K562 (cell line): ENCODE measurements at regions not wholly inside any gene's neighbourhood (a gene's known extent, or its start where the extent isn't known, plus 50 kb on each side); places are given as distances from the start of the nearest gene placed in this dataset.

ENCODE experiments used
- ATAC-seq: fragments of 200-7000 bp; cut with Tn5 transposase; 3 replicates; pipeline ENCODE4 v1.9.1; 2020; ENCODE audit warnings: moderate library complexity
- BruUV-seq: library from RNA; stranded (reverse); fragments of 400-500 nt; replicated peaks from 2 replicates; lab custom pipeline; 2021; lab: Mats Ljungman, UMichigan
- CTCF ChIA-PET: fragments of 300-600 bp; formaldehyde crosslinking; extraction: SDS; loops from one replicate; lab custom pipeline; 2021; ENCODE audit warnings: low intra/inter-chr PET ratio; lab: Yijun Ruan, JAX
- POLR2A ChIA-PET: fragments of 300-600, 350-650 bp; sonication (Branson Sonifier 250); formaldehyde crosslinking; extraction: SDS; loops from one replicate; lab custom pipeline; 2021; ENCODE audit warnings: antibody characterized with exemption, inconsistent platforms; lab: Yijun Ruan, JAX
- DNase-seq, 4 experiments: peaks; one replicate each; pipeline versions ENCODE4 v3.0.0 to v3.0.0-alpha.2; 2011 to 2018; ENCODE audit warnings: low spot score in 3 of 4, mixed read lengths in 3 of 4; ENCODE audit errors: extremely low read depth in 1 of 4
- FAIRE-seq: peaks from 2 replicates; lab custom pipeline; 2011; peaks lifted over from hg19 to GRCh38; lab: Jason Lieb, UNC
- H2AFZ ChIP-seq: 2 replicates; pipeline ENCODE4 v1.6.0; 2011; ENCODE audit warnings: low read depth, low read length, control low read depth, inconsistent platforms
- H3K27ac ChIP-seq: fragments of 200-600 bp; 3 replicates; pipeline ENCODE4 v1.8.0; 2011; ENCODE audit warnings: low read depth, mild to moderate bottlenecking, control low read depth, inconsistent platforms, low read length, moderate library complexity, mixed read lengths; ENCODE audit errors: extremely low read depth
- H3K27me3 ChIP-seq, 2 experiments: fragments of 300-600 bp in 1 of 2; 2 replicates in 1 of 2; 3 replicates in 1 of 2; pipeline versions ENCODE4 v1.6.0 to v1.8.0; 2011; ENCODE audit warnings: inconsistent platforms in 2 of 2, low read length in 2 of 2, mild to moderate bottlenecking in 1 of 2, mixed read lengths in 1 of 2, moderate library complexity in 1 of 2; ENCODE audit not compliant: control insufficient read depth in 2 of 2, insufficient read depth in 2 of 2
- H3K36me3 ChIP-seq: fragments of 300-600 bp; 3 replicates; pipeline ENCODE4 v1.8.0; 2011; ENCODE audit warnings: mild to moderate bottlenecking, low read length, inconsistent platforms; ENCODE audit not compliant: control insufficient read depth, insufficient read depth
- H3K4me1 ChIP-seq, 2 experiments: fragments of 200-600 bp in 1 of 2; replicated peaks in 1 of 2; 2 replicates in 1 of 2; 3 replicates in 1 of 2; pipeline versions ENCODE4 v1.5.1 to v1.8.0; 2011; ENCODE audit warnings: inconsistent platforms in 2 of 2, low read length in 2 of 2, mild to moderate bottlenecking in 1 of 2, mixed read lengths in 1 of 2, moderate library complexity in 1 of 2; ENCODE audit not compliant: control insufficient read depth in 2 of 2, insufficient read depth in 2 of 2
- H3K4me2 ChIP-seq: 2 replicates; pipeline ENCODE4 v1.6.1; 2011; ENCODE audit warnings: low read length, control low read depth, inconsistent platforms, mixed read lengths; ENCODE audit not compliant: insufficient read depth
- H3K4me3 ChIP-seq: fragments of 200-600 bp; sonication (generic), shearing (Covaris generic); 2 replicates; pipeline ENCODE4 v1.5.1; 2016; ENCODE audit warnings: control low read depth, inconsistent platforms
- H3K79me2 ChIP-seq: fragments of 200-600 bp; 3 replicates; pipeline ENCODE4 v1.8.0; 2011; ENCODE audit warnings: low read length, inconsistent platforms; ENCODE audit not compliant: control insufficient read depth, insufficient read depth
- H3K9ac ChIP-seq, 2 experiments: 2 replicates each; pipeline versions ENCODE4 v1.6.0 to v1.6.1; 2011; ENCODE audit warnings: low read depth in 2 of 2, low read length in 2 of 2, control low read depth in 1 of 2, inconsistent platforms in 1 of 2, mild to moderate bottlenecking in 1 of 2, mixed read lengths in 1 of 2; ENCODE audit not compliant: insufficient read depth in 1 of 2
- H3K9me1 ChIP-seq: one replicate; pipeline ENCODE4 v1.6.0; 2011; ENCODE audit warnings: inconsistent platforms, mild to moderate bottlenecking, low read length, moderate library complexity; ENCODE audit not compliant: control insufficient read depth, insufficient read depth
- H3K9me3 ChIP-seq: replicated peaks from 2 replicates; pipeline ENCODE4 v1.5.1; 2011; ENCODE audit warnings: low read depth, low read length, inconsistent platforms; ENCODE audit not compliant: control insufficient read depth, insufficient read depth
- H4K20me1 ChIP-seq: replicated peaks from 2 replicates; pipeline ENCODE4 v1.6.1; 2011; ENCODE audit warnings: low read length, inconsistent platforms, mixed read lengths; ENCODE audit not compliant: control insufficient read depth, insufficient read depth
- MIER1 ChIP-seq: fragments of 450-650 bp; IDR thresholded peaks from 2 replicates; pipeline ENCODE4 v1.6.1; 2016; ENCODE audit warnings: antibody characterized with exemption, mild to moderate bottlenecking, low read depth
- POLR2A ChIP-seq: fragments of 450-650 bp; conservative IDR thresholded peaks from 2 replicates; pipeline ENCODE4 v1.6.1; 2016
- SMAD1 ChIP-seq: fragments of 150-350 bp; IDR thresholded peaks from 2 replicates; pipeline ENCODE4 v1.6.1; 2014; ENCODE audit warnings: low read length, low read depth; ENCODE audit not compliant: partially characterized antibody
- ZBED1 ChIP-seq: IDR thresholded peaks from 2 replicates; pipeline ENCODE4 v1.6.1; 2014
- ZBTB17 ChIP-seq: fragments of 450-650 bp; formaldehyde crosslinking; IDR thresholded peaks from 2 replicates; pipeline ENCODE4 v1.4.0; 2020; ENCODE audit warnings: mild to moderate bottlenecking
- ZBTB49 ChIP-seq: sonication (generic); formaldehyde crosslinking; IDR thresholded peaks from 2 replicates; pipeline ENCODE4 v1.8.0; 2022; ENCODE audit warnings: missing genetic modification reagents, mild to moderate bottlenecking, borderline replicate concordance
- ZMIZ1 ChIP-seq, 2 experiments: fragments of 150-350 bp in 1 of 2; IDR thresholded peaks; 2 replicates each; pipeline ENCODE4 v1.6.1; 2012 to 2016; ENCODE audit warnings: low read depth in 2 of 2, low read length in 2 of 2, mild to moderate bottlenecking in 1 of 2, moderate library complexity in 1 of 2
- ZNF133 ChIP-seq: fragments of 250-450 bp; sonication (Bioruptor Pico); IDR thresholded peaks from 2 replicates; pipeline ENCODE4 v1.4.0; 2020; ENCODE audit warnings: mild to moderate bottlenecking
- ZNF407 ChIP-seq: fragments of 450-650 bp; IDR thresholded peaks from 2 replicates; pipeline ENCODE4 v1.6.1; 2016; ENCODE audit warnings: low read depth
- ZNF583 ChIP-seq: fragments of 250-450 bp; sonication (Bioruptor Pico); IDR thresholded peaks from 2 replicates; pipeline ENCODE4 v1.4.0; 2020
- WGBS: fragments of 100-300 bp; shearing (Covaris generic); methylation state at CpG from one replicate; pipeline ENCODE4 v1.1.6; 2016; ENCODE audit warnings: low coverage, mixed read lengths; ENCODE audit not compliant: insufficient coverage; ENCODE audit errors: missing lambda C conversion rate; 5-methylcytosine and 5-hydroxymethylcytosine counted together
- in situ Hi-C: fragments of 300-500 bp; cut with MboI; formaldehyde crosslinking; loops from 4 replicates; pipeline ENCODE4 v1.15.0; 2018; ENCODE audit warnings: inconsistent platforms, mixed read lengths
- intact Hi-C: fragments of 100-400 bp; cut with micrococcal nuclease; formaldehyde crosslinking; loops from 2 replicates; pipeline ENCODE4 v1.14.2; 2022

- Histone ChIP-seq H3K9me1 (no peaks in the 10 kb centered on the region), H3K4me3 (no peak overlapping the region), H3K79me2 (no peaks in the 10 kb centered on the region), H3K4me1 (no peaks in the 10 kb centered on the region), H3K4me2 (no peak overlapping the region), H3K9ac (no peak overlapping the region), H3K9me3 (no peaks in the 10 kb centered on the region), H3K36me3 (no peaks in the 10 kb centered on the region), H2AFZ (no peak overlapping the region), H4K20me1 (no peaks in the 10 kb centered on the region), H3K27ac (no peak overlapping the region), H3K27me3 (no peaks in the 10 kb centered on the region)
- BruUV-seq, result no TSS peak
- ATAC-seq, result no peak
- intact Hi-C loops (no loop called here), in situ Hi-C loops (no loop called here)
- ChIA-PET CTCF (no interaction called here), POLR2A (no interaction called here)
- 6% methylated on average over 2 of the region's 2 CpGs for WGBS
- FAIRE-seq, result no peak
- DNase-seq, result no peak
- no peak for TF ChIP-seq ZBED1
- no peak for TF ChIP-seq POLR2A
- no peak for TF ChIP-seq ZNF407
- no peak for TF ChIP-seq ZBTB49
- no peak for TF ChIP-seq ZMIZ1 (IDR thresholded peaks at IDR 0.05; ENCODE audit: low read depth in 2 of 2, low read length in 2 of 2)
- no peak for TF ChIP-seq SMAD1
- TF ChIP-seq ZNF133 (CRISPR knock-in tag), result no peak
- no peak for TF ChIP-seq ZBTB17 (CRISPR knock-in tag)
- no peak for TF ChIP-seq ZNF583 (CRISPR knock-in tag)
- TF ChIP-seq MIER1, result no peak
These were observed 669.7 kb downstream of the MAT2B start for GRCh38 chr5:164175083-164175482.
